ENCODE measurements at regions not wholly inside any gene's neighbourhood (a gene's known extent, or its start where the extent isn't known, plus 50 kb on each side); places are given as distances from the start of the nearest gene placed in this dataset.
"Not testable (repeated sequence)": the region's sequence is repeated elsewhere in the genome, so short reads cannot be mapped to it uniquely, and the experiment has no call there.

GRCh38 chr9:38153152-38153909 is 84.3 kb upstream of the SHB start:
- DNase-seq, result no peak

GRCh38 chr9:38149647-38150046 is 80.6 kb upstream of the SHB start:
- no peak for DNase-seq

DNA sequence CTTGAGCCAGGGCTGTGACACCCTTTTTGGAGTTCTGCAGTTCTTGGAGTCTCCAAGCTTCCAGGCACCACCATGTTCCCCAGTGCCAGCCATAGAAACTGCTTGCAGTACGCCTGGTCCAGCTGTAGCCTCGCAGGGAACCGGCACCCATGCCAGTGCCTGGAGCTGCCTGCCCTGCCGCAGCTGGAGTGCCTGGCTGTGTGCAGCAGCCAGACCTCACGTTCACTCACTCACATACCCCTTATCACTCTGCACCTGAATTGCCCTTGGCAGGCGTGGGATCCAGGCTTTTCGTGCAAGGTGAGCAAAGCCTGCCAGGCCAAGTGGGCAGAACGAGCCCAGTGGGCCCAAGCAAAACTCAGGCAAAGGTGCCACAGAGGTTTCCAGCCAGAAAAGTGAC is 77.8 kb upstream of the SHB start:
- DNase-seq, result no peak

- no peak for DNase-seq
Observed at GRCh38 chr9:38145526-38146053, 76.6 kb upstream of the SHB start.

- no peak for DNase-seq
Observed at GRCh38 chr9:38144421-38144820, 75.4 kb upstream of the SHB start.

GRCh38 chr9:38141746-38142591 is 72.9 kb upstream of the SHB start:
- DNase-seq, result no peak

GRCh38 chr9:38138276-38138675 is 69.2 kb upstream of the SHB start:
- DNase-seq, result no peak

DNA sequence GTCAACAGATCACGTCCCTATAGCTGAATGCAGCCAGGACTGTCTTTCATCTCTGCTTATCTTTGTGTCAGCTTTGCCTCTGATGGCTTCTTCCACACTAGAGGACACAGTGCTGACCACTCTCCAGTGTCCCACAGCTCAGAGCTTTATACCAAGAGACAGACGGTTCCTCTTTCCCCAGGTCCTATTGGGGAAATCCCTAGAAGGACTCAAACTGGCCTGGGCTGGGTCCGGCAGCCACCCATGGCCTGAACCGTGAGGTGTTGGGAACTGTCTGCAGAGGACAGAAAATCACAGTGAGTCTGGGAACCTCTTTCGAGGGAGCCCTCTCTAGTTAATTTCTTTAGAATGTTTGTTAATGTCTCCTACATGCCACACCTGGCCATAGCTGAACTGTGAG is 68.3 kb upstream of the SHB start:
- no peak for DNase-seq

DNA sequence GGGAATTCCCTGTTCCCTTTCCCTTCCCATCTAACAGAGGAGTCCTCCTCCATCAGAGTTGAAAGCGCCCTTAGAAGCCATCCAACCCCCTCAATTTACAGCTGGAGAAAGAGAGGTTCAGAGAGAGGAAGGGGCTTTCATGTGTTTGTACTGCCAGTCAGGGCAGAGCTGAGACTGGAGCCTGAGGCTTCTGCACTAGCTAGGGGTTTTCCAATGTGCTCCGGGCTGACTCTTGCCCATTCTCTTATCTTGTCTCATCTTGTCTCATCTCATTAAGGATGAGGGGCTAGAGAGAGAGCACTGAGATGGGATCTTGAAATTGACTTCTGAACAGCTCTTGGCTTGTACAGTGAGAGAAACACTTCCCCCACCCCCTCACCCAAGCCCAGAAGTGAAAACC is 67.4 kb upstream of the SHB start:
- no peak for DNase-seq

GRCh38 chr9:38134611-38135237 is 65.7 kb upstream of the SHB start:
- no peak for DNase-seq

DNA sequence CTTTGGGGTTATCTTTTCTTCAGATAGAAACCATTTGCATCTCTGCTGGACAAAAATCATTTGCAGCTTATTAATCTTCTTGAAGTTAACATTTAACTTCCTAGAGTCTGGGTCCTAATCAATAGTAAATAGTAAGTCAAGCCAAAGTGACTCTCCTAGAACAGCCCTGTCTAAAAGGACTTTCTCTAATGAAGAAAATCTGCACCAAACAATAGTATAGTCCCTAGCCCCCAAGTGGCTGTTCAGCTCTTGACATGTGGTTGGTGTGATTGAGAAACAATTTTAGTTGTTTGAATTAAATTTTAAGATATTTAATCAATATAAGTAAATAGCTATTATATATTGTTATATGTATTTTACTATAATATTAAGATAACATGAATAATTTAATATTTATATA is 64.6 kb upstream of the SHB start:
- DNase-seq, result no peak

GRCh38 chr9:38132956-38133355 is 63.9 kb upstream of the SHB start:
- no peak for DNase-seq

DNA sequence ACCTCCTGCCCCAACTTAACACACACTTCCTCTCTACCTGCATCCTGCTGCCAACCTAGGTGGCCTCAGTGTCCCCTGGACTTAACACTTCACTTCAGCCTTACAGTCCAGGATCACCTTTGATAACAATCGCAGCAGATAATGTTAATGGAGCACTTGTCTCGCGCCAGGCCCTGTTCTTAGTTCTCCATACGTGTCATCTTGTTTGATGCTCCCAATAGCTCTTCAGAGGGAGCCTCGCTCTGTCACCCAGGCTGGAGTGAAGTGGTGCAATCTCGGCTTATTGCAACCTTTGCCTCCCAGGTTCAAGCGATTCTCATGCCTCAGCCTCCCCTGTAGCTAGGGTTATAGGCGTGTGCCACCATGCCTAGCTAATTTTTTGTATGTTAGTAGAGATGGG is 62.7 kb upstream of the SHB start:
- no peak for DNase-seq

- DNase-seq, result no peak
Observed at GRCh38 chr9:38130724-38131123, 61.7 kb upstream of the SHB start.

GRCh38 chr9:38129366-38129765 is 60.3 kb upstream of the SHB start:
- DNase-seq, result no peak

DNA sequence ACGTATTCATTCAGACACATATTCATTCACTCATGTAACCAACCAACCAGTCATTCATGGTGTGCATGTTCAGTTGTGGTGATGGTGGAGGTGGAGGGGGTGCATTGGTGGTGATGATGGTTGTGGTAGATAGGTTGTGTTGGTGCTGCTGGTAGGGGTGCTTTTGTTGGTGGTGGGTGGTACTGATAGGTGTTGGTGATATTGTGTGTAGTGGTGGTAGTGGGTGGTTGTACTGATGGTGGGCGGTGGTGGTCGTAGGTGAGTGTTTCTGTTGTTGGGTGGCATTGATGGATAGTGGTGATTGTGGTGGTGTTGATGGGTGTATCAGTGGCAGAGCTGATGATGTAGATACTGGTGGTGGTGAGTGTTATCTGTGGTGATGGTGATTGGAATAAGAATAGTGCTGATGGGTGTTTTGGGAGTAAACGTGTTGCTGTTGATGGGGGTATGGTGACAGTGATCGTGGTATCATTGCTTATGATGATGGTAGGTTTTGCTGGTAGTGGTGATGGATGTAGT is 59.8 kb upstream of the SHB start:
- no peak for DNase-seq

- DNase-seq, result no peak
Observed at GRCh38 chr9:38127271-38127839, 58.3 kb upstream of the SHB start.

DNA sequence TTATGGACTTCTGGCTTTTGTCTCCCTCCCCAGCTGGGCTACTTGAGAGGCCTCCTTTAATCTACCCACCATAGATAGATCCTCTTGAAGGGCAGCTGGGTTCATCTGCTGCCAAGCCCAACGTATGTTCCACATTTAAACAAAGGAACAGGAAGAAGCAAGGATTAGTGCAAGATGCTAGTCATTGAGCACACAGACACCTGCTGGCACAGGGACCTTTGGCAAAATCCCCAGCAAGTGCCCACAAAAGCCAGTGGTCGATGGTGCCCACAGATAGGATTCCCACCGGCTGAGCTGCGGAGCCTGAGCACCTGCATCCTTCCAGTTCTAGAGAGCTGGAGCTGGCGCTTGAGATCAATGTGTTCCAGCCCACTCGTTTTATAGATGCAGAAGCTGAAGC is 57.7 kb upstream of the SHB start:
- peak; percentile 43 for DNase-seq

GRCh38 chr9:38125889-38126288 is 56.9 kb upstream of the SHB start:
- no peak for DNase-seq

DNA sequence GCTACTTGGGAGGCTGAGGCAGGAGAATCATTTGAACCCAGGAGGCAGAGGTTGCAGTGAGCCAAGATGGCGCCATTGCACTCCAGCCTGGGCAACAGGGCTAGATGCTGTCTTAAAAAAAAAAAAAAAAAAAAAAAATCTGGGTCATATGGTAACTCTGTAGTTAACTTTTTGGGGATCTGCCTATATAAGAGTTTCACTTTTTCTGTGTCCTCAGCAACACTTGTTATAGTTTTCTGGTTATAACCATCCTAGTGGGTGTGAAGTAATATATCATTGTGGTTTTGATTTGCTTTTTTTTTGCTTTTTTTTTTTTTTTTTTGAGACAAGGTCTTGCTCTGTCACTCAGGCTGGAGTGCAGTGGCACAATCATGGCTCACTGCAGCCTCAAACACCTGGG is 54.3 kb upstream of the SHB start:
- DNase-seq, result not testable (repeated sequence)

DNA sequence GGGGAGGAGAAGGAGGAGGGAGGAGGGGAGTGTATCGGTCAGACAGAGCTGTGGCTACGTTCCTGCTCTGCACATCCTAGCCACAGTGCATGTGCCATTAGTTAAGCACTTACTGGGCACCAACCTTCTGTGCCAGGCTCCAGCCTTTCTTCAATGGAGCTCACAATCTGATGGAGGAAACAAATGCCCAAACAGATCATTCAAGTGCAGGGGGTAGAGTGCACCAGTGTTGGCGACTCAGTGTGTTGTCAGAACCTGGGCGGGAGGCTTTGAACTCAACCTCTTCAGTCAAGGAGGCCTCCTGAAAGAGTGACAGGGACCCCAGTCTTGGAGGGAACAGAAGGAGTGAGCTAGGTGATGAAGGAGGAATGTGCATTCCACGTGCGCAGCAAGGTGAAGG is 51.9 kb upstream of the SHB start:
- no peak for DNase-seq

DNA sequence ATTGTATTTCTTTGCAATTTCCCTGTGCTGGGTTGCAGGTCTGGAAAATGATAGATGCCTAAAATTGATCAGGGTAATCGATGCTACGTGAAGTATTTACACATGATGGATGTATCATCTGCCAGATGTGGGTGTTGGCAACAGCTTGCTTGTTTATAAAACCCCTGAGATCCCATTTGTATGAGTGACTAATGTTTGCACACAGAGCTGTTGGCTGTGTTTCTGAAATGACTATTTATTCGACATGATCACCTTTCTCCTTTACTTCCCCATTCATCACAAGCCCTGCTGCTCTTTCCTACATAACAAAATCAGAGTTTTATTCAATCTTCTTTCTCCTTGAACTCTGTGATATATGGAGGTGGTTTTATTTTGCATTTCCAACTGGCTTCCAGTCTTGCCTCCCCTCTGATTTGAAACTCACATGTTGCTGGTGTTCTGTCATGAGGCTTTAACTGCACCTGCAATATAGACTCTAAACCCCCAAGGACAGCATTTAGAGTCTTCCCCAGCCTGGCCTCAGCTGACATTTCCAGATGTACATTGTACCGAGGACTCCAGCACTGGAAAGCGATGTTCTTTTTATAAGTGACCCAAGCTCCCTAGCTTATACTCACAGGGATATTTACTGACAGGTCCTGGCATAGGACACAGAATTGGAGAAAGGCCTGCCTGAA is 50.7 kb upstream of the SHB start:
- peak; percentile 25 for DNase-seq

Data from DMS153 (cell line).